ENCODE measurements at regions not wholly inside any gene's neighbourhood (a gene's known extent, or its start where the extent isn't known, plus 50 kb on each side); places are given as distances from the start of the nearest gene placed in this dataset.

- no peak overlapping the region for H3K27ac ChIP-seq (ENCODE audit: low read depth, low read length, severe bottlenecking)
- H3K4me1 ChIP-seq (ENCODE audit: control insufficient read depth, insufficient read depth, low read length, poor library complexity, severe bottlenecking) = peaks cover 6% of the 10 kb centered on the region
- no CpG with 5 or more reads among the region's 3 CpGs for WGBS, 2 experiments (ENCODE audit: insufficient coverage in 2 of 2)
- H3K9me3 ChIP-seq (ENCODE audit: control insufficient read depth, low read length) = no peaks in the 10 kb centered on the region
- H3K36me3 ChIP-seq (ENCODE audit: control insufficient read depth, insufficient read depth, low read length) = no peaks in the 10 kb centered on the region
- no peak overlapping the region for H3K4me3 ChIP-seq (ENCODE audit: extremely low read depth, insufficient read depth, low read length, poor library complexity, severe bottlenecking)
Observed at GRCh38 chrX:125497667-125498066, 178.0 kb downstream of the TEX13C start.

- no peak overlapping the region for H3K4me3 ChIP-seq (ENCODE audit: extremely low read depth, insufficient read depth, low read length, poor library complexity, severe bottlenecking)
- no CpG with 5 or more reads among the region's 2 CpGs for WGBS, 2 experiments (ENCODE audit: insufficient coverage in 2 of 2)
- no peaks in the 10 kb centered on the region for H3K4me1 ChIP-seq (ENCODE audit: control insufficient read depth, insufficient read depth, low read length, poor library complexity, severe bottlenecking)
Observed at GRCh38 chrX:125503769-125504168, 184.1 kb downstream of the TEX13C start.

GRCh38 chrX:125505207-125505606 is 185.5 kb downstream of the TEX13C start:
- Histone ChIP-seq H3K4me3 (ENCODE audit: extremely low read depth, insufficient read depth, low read length, poor library complexity, severe bottlenecking) (no peak overlapping the region), H3K36me3 (ENCODE audit: control insufficient read depth, insufficient read depth, low read length) (no peaks in the 10 kb centered on the region), H3K27ac (ENCODE audit: low read depth, low read length, severe bottlenecking) (no peak overlapping the region), H3K9me3 (ENCODE audit: control insufficient read depth, low read length) (no peaks in the 10 kb centered on the region), H3K4me1 (ENCODE audit: control insufficient read depth, insufficient read depth, low read length, poor library complexity, severe bottlenecking) (no peaks in the 10 kb centered on the region)
- WGBS, 2 experiments (ENCODE audit: insufficient coverage in 2 of 2) = 80% methylated on average over 1 of the region's 2 CpGs; no CpG with 5 or more reads in 1 of the 2 experiments

More at GRCh38 chrX:125503769-125504168, 184.1 kb downstream of the TEX13C start:
- Histone ChIP-seq H3K27ac (ENCODE audit: low read depth, low read length, severe bottlenecking) (no peak overlapping the region), H3K9me3 (ENCODE audit: control insufficient read depth, low read length) (no peaks in the 10 kb centered on the region), H3K36me3 (ENCODE audit: control insufficient read depth, insufficient read depth, low read length) (no peaks in the 10 kb centered on the region)

- WGBS, 2 experiments (ENCODE audit: insufficient coverage in 2 of 2) = no CpG with 5 or more reads among the region's 1 CpG
- Histone ChIP-seq H3K4me1 (ENCODE audit: control insufficient read depth, insufficient read depth, low read length, poor library complexity, severe bottlenecking) (no peaks in the 10 kb centered on the region), H3K36me3 (ENCODE audit: control insufficient read depth, insufficient read depth, low read length) (no peaks in the 10 kb centered on the region), H3K4me3 (ENCODE audit: extremely low read depth, insufficient read depth, low read length, poor library complexity, severe bottlenecking) (no peak overlapping the region), H3K9me3 (ENCODE audit: control insufficient read depth, low read length) (no peaks in the 10 kb centered on the region), H3K27ac (ENCODE audit: low read depth, low read length, severe bottlenecking) (no peak overlapping the region)
Observed at GRCh38 chrX:125507119-125507518, 187.4 kb downstream of the TEX13C start.

GRCh38 chrX:125520029-125520428 is 200.4 kb downstream of the TEX13C start:
- H3K27ac ChIP-seq (ENCODE audit: low read depth, low read length, severe bottlenecking) = no peak overlapping the region
- no peak overlapping the region for H3K4me3 ChIP-seq (ENCODE audit: extremely low read depth, insufficient read depth, low read length, poor library complexity, severe bottlenecking)
- H3K36me3 ChIP-seq (ENCODE audit: control insufficient read depth, insufficient read depth, low read length) = no peaks in the 10 kb centered on the region
- no CpG with 5 or more reads among the region's 1 CpG for WGBS, 2 experiments (ENCODE audit: insufficient coverage in 2 of 2)
- H3K4me1 ChIP-seq (ENCODE audit: control insufficient read depth, insufficient read depth, low read length, poor library complexity, severe bottlenecking) = no peaks in the 10 kb centered on the region
- H3K9me3 ChIP-seq (ENCODE audit: control insufficient read depth, low read length) = no peaks in the 10 kb centered on the region

- Histone ChIP-seq H3K9me3 (ENCODE audit: control insufficient read depth, low read length) (peaks cover 4% of the 10 kb centered on the region), H3K4me1 (ENCODE audit: control insufficient read depth, insufficient read depth, low read length, poor library complexity, severe bottlenecking) (no peaks in the 10 kb centered on the region), H3K36me3 (ENCODE audit: control insufficient read depth, insufficient read depth, low read length) (no peaks in the 10 kb centered on the region), H3K27ac (ENCODE audit: low read depth, low read length, severe bottlenecking) (no peak overlapping the region), H3K4me3 (ENCODE audit: extremely low read depth, insufficient read depth, low read length, poor library complexity, severe bottlenecking) (no peak overlapping the region)
- 0% methylated on average over 1 of the region's 2 CpGs; no CpG with 5 or more reads in 1 of the 2 experiments for WGBS, 2 experiments (ENCODE audit: insufficient coverage in 2 of 2)
Observed at GRCh38 chrX:125522752-125523151, 203.1 kb downstream of the TEX13C start.

- WGBS, 2 experiments (ENCODE audit: insufficient coverage in 2 of 2) = 78 to 83% methylated on average over 1 to 2 of the region's 2 CpGs
- H3K4me3 ChIP-seq (ENCODE audit: extremely low read depth, insufficient read depth, low read length, poor library complexity, severe bottlenecking) = no peak overlapping the region
- H3K36me3 ChIP-seq (ENCODE audit: control insufficient read depth, insufficient read depth, low read length) = no peaks in the 10 kb centered on the region
- no peak overlapping the region for H3K27ac ChIP-seq (ENCODE audit: low read depth, low read length, severe bottlenecking)
- no peaks in the 10 kb centered on the region for H3K9me3 ChIP-seq (ENCODE audit: control insufficient read depth, low read length)
- no peaks in the 10 kb centered on the region for H3K4me1 ChIP-seq (ENCODE audit: control insufficient read depth, insufficient read depth, low read length, poor library complexity, severe bottlenecking)
Observed at GRCh38 chrX:125532411-125533089, 212.9 kb downstream of the TEX13C start.

- H3K4me1 ChIP-seq (ENCODE audit: control insufficient read depth, insufficient read depth, low read length, poor library complexity, severe bottlenecking) = no peaks in the 10 kb centered on the region
- WGBS, 2 experiments (ENCODE audit: insufficient coverage in 2 of 2) = 80% methylated on average over 1 of the region's 3 CpGs; no CpG with 5 or more reads in 1 of the 2 experiments
- H3K4me3 ChIP-seq (ENCODE audit: extremely low read depth, insufficient read depth, low read length, poor library complexity, severe bottlenecking) = no peak overlapping the region
- H3K27ac ChIP-seq (ENCODE audit: low read depth, low read length, severe bottlenecking) = no peak overlapping the region
- H3K36me3 ChIP-seq (ENCODE audit: control insufficient read depth, insufficient read depth, low read length) = no peaks in the 10 kb centered on the region
- no peaks in the 10 kb centered on the region for H3K9me3 ChIP-seq (ENCODE audit: control insufficient read depth, low read length)
Observed at GRCh38 chrX:125533352-125533751, 213.7 kb downstream of the TEX13C start.

- Histone ChIP-seq H3K9me3 (ENCODE audit: control insufficient read depth, low read length) (no peaks in the 10 kb centered on the region), H3K4me3 (ENCODE audit: extremely low read depth, insufficient read depth, low read length, poor library complexity, severe bottlenecking) (no peak overlapping the region), H3K4me1 (ENCODE audit: control insufficient read depth, insufficient read depth, low read length, poor library complexity, severe bottlenecking) (no peaks in the 10 kb centered on the region), H3K36me3 (ENCODE audit: control insufficient read depth, insufficient read depth, low read length) (no peaks in the 10 kb centered on the region), H3K27ac (ENCODE audit: low read depth, low read length, severe bottlenecking) (no peak overlapping the region)
- WGBS, 2 experiments (ENCODE audit: insufficient coverage in 2 of 2) = no CpG with 5 or more reads among the region's 3 CpGs
Observed at GRCh38 chrX:125544031-125544660, 224.5 kb downstream of the TEX13C start.

GRCh38 chrX:125544856-125545255 is 225.2 kb downstream of the TEX13C start:
- WGBS, 2 experiments (ENCODE audit: insufficient coverage in 2 of 2) = no CpG with 5 or more reads among the region's 2 CpGs
- Histone ChIP-seq H3K27ac (ENCODE audit: low read depth, low read length, severe bottlenecking) (no peak overlapping the region), H3K9me3 (ENCODE audit: control insufficient read depth, low read length) (no peaks in the 10 kb centered on the region), H3K4me3 (ENCODE audit: extremely low read depth, insufficient read depth, low read length, poor library complexity, severe bottlenecking) (no peak overlapping the region), H3K36me3 (ENCODE audit: control insufficient read depth, insufficient read depth, low read length) (no peaks in the 10 kb centered on the region), H3K4me1 (ENCODE audit: control insufficient read depth, insufficient read depth, low read length, poor library complexity, severe bottlenecking) (no peaks in the 10 kb centered on the region)

GRCh38 chrX:125577479-125577878 is 257.8 kb downstream of the TEX13C start:
- H3K27ac ChIP-seq (ENCODE audit: low read depth, low read length, severe bottlenecking) = no peak overlapping the region
- no peak overlapping the region for H3K4me3 ChIP-seq (ENCODE audit: extremely low read depth, insufficient read depth, low read length, poor library complexity, severe bottlenecking)
- H3K4me1 ChIP-seq (ENCODE audit: control insufficient read depth, insufficient read depth, low read length, poor library complexity, severe bottlenecking) = no peaks in the 10 kb centered on the region
- H3K9me3 ChIP-seq (ENCODE audit: control insufficient read depth, low read length) = no peaks in the 10 kb centered on the region
- no CpG with 5 or more reads among the region's 1 CpG for WGBS, 2 experiments (ENCODE audit: insufficient coverage in 2 of 2)
- no peaks in the 10 kb centered on the region for H3K36me3 ChIP-seq (ENCODE audit: control insufficient read depth, insufficient read depth, low read length)

Data from mesodermal cell (in vitro differentiated cells).